Caco-2 (cell line): ENCODE measurements at regions not wholly inside any gene's neighbourhood (a gene's known extent, or its start where the extent isn't known, plus 50 kb on each side); places are given as distances from the start of the nearest gene placed in this dataset.

Source experiments
- BruUV-seq: library from RNA; stranded (reverse); fragments of 400-500 nt; replicated peaks from 2 replicates; lab custom pipeline; 2021; lab: Mats Ljungman, UMichigan
- CTCF ChIA-PET: fragments of 300-600 bp; sonication (Branson Sonifier 250); formaldehyde crosslinking; loops from one replicate; lab custom pipeline; 2022; ENCODE audit warnings: antibody characterized with exemption; lab: Charles Lee
- POLR2A ChIA-PET: fragments of 300-600 bp; sonication (Branson Sonifier 250); formaldehyde crosslinking; loops from one replicate; lab custom pipeline; 2022; ENCODE audit warnings: antibody characterized with exemption; lab: Charles Lee
- DNase-seq, 2 experiments: peaks; one replicate each; pipeline versions ENCODE4 v3.0.0 to v3.0.0-alpha.2; 2020 to 2022
- H3K27me3 ChIP-seq: replicated peaks from 2 replicates; pipeline ENCODE4 v1.6.0; 2011; ENCODE audit warnings: low read length; ENCODE audit not compliant: control insufficient read depth, insufficient read depth
- H3K36me3 ChIP-seq: 2 replicates; pipeline ENCODE4 v1.5.1; 2011; ENCODE audit warnings: low read length; ENCODE audit not compliant: control insufficient read depth, insufficient read depth
- H3K4me1 ChIP-seq: fragments of 250-450 bp; sonication (Bioruptor Pico); 2 replicates; pipeline ENCODE4 v1.5.1; 2020; ENCODE audit warnings: mild to moderate bottlenecking
- H3K4me3 ChIP-seq: 2 replicates; pipeline ENCODE4 v1.5.1; 2011; ENCODE audit warnings: low read depth, mild to moderate bottlenecking, control low read depth, low read length
- H3K9me3 ChIP-seq: fragments of 250-450 bp; sonication (Bioruptor Pico); 2 replicates; pipeline ENCODE4 v1.5.1; 2020; ENCODE audit warnings: mild to moderate bottlenecking, moderate library complexity
- H3K27ac Mint-ChIP-seq: one replicate; pipeline ENCODE4 v1.8.0; 2022; ENCODE audit warnings: mixed read lengths; ENCODE audit not compliant: unreplicated experiment
- H3K27me3 Mint-ChIP-seq: one replicate; pipeline ENCODE4 v1.8.0; 2022; ENCODE audit warnings: mixed read lengths; ENCODE audit not compliant: insufficient read depth, unreplicated experiment
- H3K36me3 Mint-ChIP-seq: one replicate; pipeline ENCODE4 v1.8.0; 2022; ENCODE audit warnings: mild to moderate bottlenecking, mixed read lengths; ENCODE audit not compliant: insufficient read depth, unreplicated experiment
- H3K4me1 Mint-ChIP-seq: one replicate; pipeline ENCODE4 v1.8.0; 2022; ENCODE audit warnings: low read depth, mixed read lengths; ENCODE audit not compliant: unreplicated experiment
- H3K4me3 Mint-ChIP-seq: one replicate; pipeline ENCODE4 v1.8.0; 2022; ENCODE audit warnings: mild to moderate bottlenecking, moderate library complexity, mixed read lengths; ENCODE audit not compliant: unreplicated experiment
- H3K9me3 Mint-ChIP-seq: one replicate; pipeline ENCODE4 v1.8.0; 2022; ENCODE audit warnings: mixed read lengths; ENCODE audit not compliant: unreplicated experiment
- CTCF ChIP-seq, 2 experiments: fragments of 200-600 bp in 1 of 2; IDR thresholded peaks; 1 replicate in 1 of 2; 2 replicates in 1 of 2; pipeline versions ENCODE4 v1.5.1 to v1.8.0; 2011 to 2022; ENCODE audit warnings: antibody characterized with exemption in 1 of 2, control low read depth in 1 of 2, inconsistent platforms in 1 of 2, low read depth in 1 of 2, low read length in 1 of 2, mild to moderate bottlenecking in 1 of 2, moderate library complexity in 1 of 2; ENCODE audit not compliant: insufficient read depth in 1 of 2, severe bottlenecking in 1 of 2, unreplicated experiment in 1 of 2
- intact Hi-C: fragments of 100-400 bp; cut with micrococcal nuclease; formaldehyde crosslinking; loops from one replicate; pipeline ENCODE4 v1.10.0; 2022; ENCODE audit not compliant: unreplicated experiment

- BruUV-seq, result no TSS peak
- H3K4me1 Mint-ChIP-seq, result no peaks in the 10 kb centered on the region
- H3K27ac Mint-ChIP-seq, result no peak overlapping the region
- DNase-seq, result no peak
- Histone ChIP-seq H3K36me3 (no peaks in the 10 kb centered on the region), H3K4me3 (no peak overlapping the region), H3K4me1 (no peaks in the 10 kb centered on the region), H3K9me3 (no peaks in the 10 kb centered on the region), H3K27me3 (no peaks in the 10 kb centered on the region)
- TF ChIP-seq CTCF (IDR thresholded peaks at IDR 0.05; ENCODE audit: insufficient read depth in 1 of 2, low read depth in 1 of 2, low read length in 1 of 2, severe bottlenecking in 1 of 2, unreplicated experiment in 1 of 2), result no peak
- no peaks in the 10 kb centered on the region for H3K27me3 Mint-ChIP-seq
- CTCF ChIA-PET, result no interaction called here
- no peaks in the 10 kb centered on the region for H3K36me3 Mint-ChIP-seq
- no peak overlapping the region for H3K4me3 Mint-ChIP-seq
- H3K9me3 Mint-ChIP-seq, result no peaks in the 10 kb centered on the region
- intact Hi-C loops, result no loop called here
- POLR2A ChIA-PET, result no interaction called here
Observed at GRCh38 chr2:125427721-125428315, 1228.1 kb upstream of the GYPC start.

- DNase-seq, result no peak
- Mint-ChIP-seq H3K4me1 (no peaks in the 10 kb centered on the region), H3K4me3 (no peak overlapping the region), H3K36me3 (no peaks in the 10 kb centered on the region), H3K27me3 (no peaks in the 10 kb centered on the region), H3K27ac (no peak overlapping the region), H3K9me3 (no peaks in the 10 kb centered on the region)
- H3K27me3 ChIP-seq, result no peaks in the 10 kb centered on the region
- no peaks in the 10 kb centered on the region for H3K36me3 ChIP-seq
- ChIA-PET POLR2A (no interaction called here), CTCF (no interaction called here)
- intact Hi-C loops, result no loop called here
- no peaks in the 10 kb centered on the region for H3K9me3 ChIP-seq
- BruUV-seq, result no TSS peak
- H3K4me3 ChIP-seq, result no peak overlapping the region
- no peak for TF ChIP-seq CTCF (IDR thresholded peaks at IDR 0.05; ENCODE audit: insufficient read depth in 1 of 2, low read depth in 1 of 2, low read length in 1 of 2, severe bottlenecking in 1 of 2, unreplicated experiment in 1 of 2)
- H3K4me1 ChIP-seq, result no peaks in the 10 kb centered on the region
Observed at GRCh38 chr2:125444106-125444505, 1211.9 kb upstream of the GYPC start.

- Histone ChIP-seq H3K36me3 (no peaks in the 10 kb centered on the region), H3K4me3 (no peak overlapping the region), H3K4me1 (no peaks in the 10 kb centered on the region), H3K9me3 (no peaks in the 10 kb centered on the region), H3K27me3 (no peaks in the 10 kb centered on the region)
- Mint-ChIP-seq H3K4me1 (no peaks in the 10 kb centered on the region), H3K9me3 (no peaks in the 10 kb centered on the region), H3K27ac (no peak overlapping the region), H3K4me3 (no peak overlapping the region), H3K27me3 (no peaks in the 10 kb centered on the region), H3K36me3 (no peaks in the 10 kb centered on the region)
- ChIA-PET POLR2A (no interaction called here), CTCF (no interaction called here)
- intact Hi-C loops, result no loop called here
- BruUV-seq, result no TSS peak
- no peak for DNase-seq
- no peak for TF ChIP-seq CTCF (IDR thresholded peaks at IDR 0.05; ENCODE audit: insufficient read depth in 1 of 2, low read depth in 1 of 2, low read length in 1 of 2, severe bottlenecking in 1 of 2, unreplicated experiment in 1 of 2)
Observed at GRCh38 chr2:125445495-125445894, 1210.5 kb upstream of the GYPC start.
